Ovary (tissue), 7 donors: ENCODE measurements at regions not wholly inside any gene's neighbourhood (a gene's known extent, or its start where the extent isn't known, plus 50 kb on each side); places are given as distances from the start of the nearest gene placed in this dataset.

Experiments
- DNase-seq, 5 donors: peaks; one replicate each; pipeline ENCODE4 v3.0.0-alpha.2; 2019 to 2020
- H3K27ac ChIP-seq, 2 donors: fragments of 200-600 bp; one replicate each; pipeline versions ENCODE4 v1.5.1 to v1.8.0; 2019 to 2022
- H3K27me3 ChIP-seq: fragments of 200-600 bp; one replicate; pipeline ENCODE4 v1.8.0; 2022
- H3K36me3 ChIP-seq: fragments of 200-600 bp; sonication (generic); one replicate; pipeline ENCODE4 v1.5.1; 2019
- H3K4me1 ChIP-seq: one replicate; pipeline ENCODE4 v1.8.1; 2013; ENCODE audit warnings: mild to moderate bottlenecking, moderate library complexity; ENCODE audit not compliant: insufficient read depth
- H3K4me3 ChIP-seq: fragments of 200-600 bp; sonication (generic); one replicate; pipeline ENCODE4 v1.5.1; 2017
- H3K9me3 ChIP-seq, 2 donors: fragments of 200-600 bp in 1 of 2; sonication (generic) in 1 of 2; one replicate each; pipeline versions ENCODE4 v1.5.1 to v1.8.1; 2013 to 2019; ENCODE audit warnings: mild to moderate bottlenecking in 1 of 2, moderate library complexity in 1 of 2
- CTCF ChIP-seq, 3 donors: fragments of 450-650 bp in 2 of 3; fragments of 200-600 bp in 1 of 3; IDR thresholded peaks; one replicate each; pipeline versions ENCODE4 v1.5.1 to v1.8.0; 2016 to 2022; ENCODE audit warnings: antibody characterized with exemption in 3 of 3, mild to moderate bottlenecking in 1 of 3
- EP300 ChIP-seq: sonication (generic); formaldehyde crosslinking; IDR thresholded peaks from one replicate; pipeline ENCODE4 v1.6.1; 2017; ENCODE audit warnings: antibody characterized with exemption
- POLR2A ChIP-seq: fragments of 450-650 bp; IDR thresholded peaks from one replicate; pipeline ENCODE4 v1.6.1; 2017; ENCODE audit warnings: antibody characterized with exemption, mild to moderate bottlenecking, moderate library complexity
- WGBS, 3 donors: extraction: QIAGEN DNeasy Blood & Tissue Kit in 1 of 3; methylation state at CpG; one replicate each; pipeline versions ENCODE4 v1.1.5 to v1.1.7; 2013 to 2017; 5-methylcytosine and 5-hydroxymethylcytosine counted together
- intact Hi-C, 4 donors: fragments of 100-400 bp; cut with DNase I; formaldehyde crosslinking; loops; one replicate each; pipeline versions ENCODE4 v1.11.0 to v1.15.1; 2022 to 2023
- donor health status: DM: no; HTN: no; CAD: no; lungs with moderate emphysema.
- donor health status: DM: no; HTN: no; CAD: no.
- donor health status: Bipolar disorder and iron deficiency.
- donor health status: DM: no; HTN: no; CAD: no.
- donor health status: DM: yes; HTN: yes; CAD: no.

GRCh38 chr7:42843205-42843800 lies 68.6 kb downstream of the C7orf25 start:
- H3K4me3 ChIP-seq: peak overlapping the region; percentile 22
- no peak for TF ChIP-seq EP300
- TF ChIP-seq POLR2A: no peak
- TF ChIP-seq CTCF (IDR thresholded peaks at IDR 0.05): peak; percentile 25 to 44 (median 28)
- H3K27ac ChIP-seq: no peak overlapping the region
- no peaks in the 10 kb centered on the region for H3K9me3 ChIP-seq
- peak; percentile 30 to 54 (median 50) for DNase-seq
- intact Hi-C loops: loop anchor here in 1 of 4 donors (5.0 to 10.0 kb wide), 2 partner anchors 859 to 906 kb away; no protein-coding TSS in a partner anchor
- 23 to 30% (median 30%) methylated on average over 12 of the region's 12 CpGs for WGBS, 3 donors
- H3K27me3 ChIP-seq: no peaks in the 10 kb centered on the region
- H3K4me1 ChIP-seq: no peaks in the 10 kb centered on the region
- no peaks in the 10 kb centered on the region for H3K36me3 ChIP-seq

GRCh38 chr7:42834676-42835075 lies 77.2 kb downstream of the C7orf25 start:
- no peak for DNase-seq
- H3K27ac ChIP-seq: no peak overlapping the region
- TF ChIP-seq POLR2A (no peak), EP300 (no peak), CTCF (IDR thresholded peaks at IDR 0.05) (no peak)
- H3K9me3 ChIP-seq: no peaks in the 10 kb centered on the region
- H3K4me1 ChIP-seq: peaks cover 7% of the 10 kb centered on the region
- intact Hi-C loops: loop anchor here in 1 of 4 donors (10.0 kb wide), 1 partner anchor 860 kb away; no protein-coding TSS in a partner anchor
- no peaks in the 10 kb centered on the region for H3K36me3 ChIP-seq
- no peaks in the 10 kb centered on the region for H3K27me3 ChIP-seq
- no peak overlapping the region for H3K4me3 ChIP-seq

GRCh38 chr7:42833411-42833810 lies 78.5 kb downstream of the C7orf25 start:
- intact Hi-C loops: loop anchor here in 1 of 4 donors (10.0 kb wide), 1 partner anchor 859 kb away; no protein-coding TSS in a partner anchor
- H3K36me3 ChIP-seq: no peaks in the 10 kb centered on the region
- TF ChIP-seq POLR2A: no peak
- DNase-seq: no peak
- peaks cover 7% of the 10 kb centered on the region for H3K4me1 ChIP-seq
- 29 to 46% (median 30%) methylated on average over 4 of the region's 4 CpGs for WGBS, 3 donors
- H3K4me3 ChIP-seq: no peak overlapping the region
- H3K27ac ChIP-seq: no peak overlapping the region
- H3K27me3 ChIP-seq: no peaks in the 10 kb centered on the region
- H3K9me3 ChIP-seq: no peaks in the 10 kb centered on the region

GRCh38 chr7:42832667-42833066 lies 79.2 kb downstream of the C7orf25 start:
- intact Hi-C loops: loop anchor here in 1 of 4 donors (10.0 kb wide), 1 partner anchor 858 kb away; no protein-coding TSS in a partner anchor
- Histone ChIP-seq H3K36me3 (no peaks in the 10 kb centered on the region), H3K4me3 (no peak overlapping the region), H3K4me1 (peaks cover 7% of the 10 kb centered on the region), H3K9me3 (no peaks in the 10 kb centered on the region), H3K27ac (no peak overlapping the region), H3K27me3 (no peaks in the 10 kb centered on the region)
- TF ChIP-seq CTCF (IDR thresholded peaks at IDR 0.05) (no peak), EP300 (no peak)
- no peak for DNase-seq

- Histone ChIP-seq H3K4me3 (peak overlapping the region; percentile 12), H3K36me3 (no peaks in the 10 kb centered on the region), H3K9me3 (no peaks in the 10 kb centered on the region), H3K4me1 (peaks cover 7% of the 10 kb centered on the region), H3K27ac (no peak overlapping the region), H3K27me3 (no peaks in the 10 kb centered on the region)
- intact Hi-C loops: loop anchor here in 1 of 4 donors (10.0 kb wide), 1 partner anchor 857 kb away; no protein-coding TSS in a partner anchor
- DNase-seq: peak; percentile 33 to 64 (median 54)
- WGBS, 3 donors: 5 to 11% (median 8%) methylated on average over 9 of the region's 9 CpGs
- TF ChIP-seq CTCF (IDR thresholded peaks at IDR 0.05) (peak in 2 of 3 donors; percentile 30 to 63), POLR2A (no peak), EP300 (no peak)
These were observed 80.0 kb downstream of the C7orf25 start for GRCh38 chr7:42831718-42832522.
